ENCODE measurements at regions not wholly inside any gene's neighbourhood (a gene's known extent, or its start where the extent isn't known, plus 50 kb on each side); places are given as distances from the start of the nearest gene placed in this dataset.

DNA sequence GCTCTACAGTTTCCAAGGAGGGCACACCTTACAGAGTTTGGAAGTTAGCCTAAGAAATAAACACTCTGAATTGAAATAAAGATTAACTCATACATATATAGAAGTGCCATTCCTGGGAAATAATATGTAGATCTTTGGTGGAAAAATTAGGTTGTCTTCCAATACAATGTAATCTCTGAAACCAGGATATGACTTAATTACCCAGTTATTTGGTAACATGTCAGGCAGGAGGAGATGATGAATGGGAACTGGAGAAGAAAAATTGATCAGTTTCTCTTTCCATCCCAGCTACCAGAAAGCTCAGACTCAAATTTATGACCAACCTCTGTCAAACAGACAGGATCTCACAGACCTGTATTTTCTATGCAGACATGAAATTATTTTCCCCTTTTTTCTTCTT is 215.2 kb upstream of the SNX2 start:
- TF ChIP-seq EZH2 (IDR thresholded peaks at IDR 0.05; ENCODE audit: borderline replicate concordance, low read length) = no peak
- TF ChIP-seq, protein P1, sequence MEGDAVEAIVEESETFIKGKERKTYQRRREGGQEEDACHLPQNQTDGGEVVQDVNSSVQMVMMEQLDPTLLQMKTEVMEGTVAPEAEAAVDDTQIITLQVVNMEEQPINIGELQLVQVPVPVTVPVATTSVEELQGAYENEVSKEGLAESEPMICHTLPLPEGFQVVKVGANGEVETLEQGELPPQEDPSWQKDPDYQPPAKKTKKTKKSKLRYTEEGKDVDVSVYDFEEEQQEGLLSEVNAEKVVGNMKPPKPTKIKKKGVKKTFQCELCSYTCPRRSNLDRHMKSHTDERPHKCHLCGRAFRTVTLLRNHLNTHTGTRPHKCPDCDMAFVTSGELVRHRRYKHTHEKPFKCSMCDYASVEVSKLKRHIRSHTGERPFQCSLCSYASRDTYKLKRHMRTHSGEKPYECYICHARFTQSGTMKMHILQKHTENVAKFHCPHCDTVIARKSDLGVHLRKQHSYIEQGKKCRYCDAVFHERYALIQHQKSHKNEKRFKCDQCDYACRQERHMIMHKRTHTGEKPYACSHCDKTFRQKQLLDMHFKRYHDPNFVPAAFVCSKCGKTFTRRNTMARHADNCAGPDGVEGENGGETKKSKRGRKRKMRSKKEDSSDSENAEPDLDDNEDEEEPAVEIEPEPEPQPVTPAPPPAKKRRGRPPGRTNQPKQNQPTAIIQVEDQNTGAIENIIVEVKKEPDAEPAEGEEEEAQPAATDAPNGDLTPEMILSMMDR (IDR thresholded peaks at IDR 0.05; ENCODE audit: low read length) = no peak
